GM12892 (cell line): ENCODE measurements at regions not wholly inside any gene's neighbourhood (a gene's known extent, or its start where the extent isn't known, plus 50 kb on each side); places are given as distances from the start of the nearest gene placed in this dataset.

ENCODE experiments used
- POLR2A ChIP-seq: IDR thresholded peaks from 2 replicates; pipeline ENCODE4 v1.6.1; 2011; ENCODE audit warnings: low read depth, low read length, control low read depth
- POLR2AphosphoS5 ChIP-seq: IDR thresholded peaks from 2 replicates; pipeline ENCODE4 v1.6.1; 2011; ENCODE audit warnings: low read depth, low read length, control low read depth
- TAF1 ChIP-seq: IDR thresholded peaks from 2 replicates; pipeline ENCODE4 v1.6.1; 2011; ENCODE audit warnings: low read depth, mild to moderate bottlenecking, control low read depth, low read length, borderline replicate concordance

GRCh38 chr2:190781604-190782198 lies 98.9 kb upstream of the GLS start:
- TF ChIP-seq POLR2A (no peak), POLR2AphosphoS5 (no peak), TAF1 (no peak)
